PFSK-1 (cell line): ENCODE measurements at regions not wholly inside any gene's neighbourhood (a gene's known extent, or its start where the extent isn't known, plus 50 kb on each side); places are given as distances from the start of the nearest gene placed in this dataset.

Experiments used
- POLR2AphosphoS5 ChIP-seq: IDR thresholded peaks from 2 replicates; pipeline ENCODE4 v1.6.1; 2012; ENCODE audit warnings: low read depth, mild to moderate bottlenecking, control low read depth, low read length, moderate library complexity
- TAF1 ChIP-seq: IDR thresholded peaks from 2 replicates; pipeline ENCODE4 v1.6.1; 2012; ENCODE audit warnings: low read length, control low read depth, borderline replicate concordance; ENCODE audit not compliant: insufficient read depth
- TF ChIP-seq, protein P1 (sequence below), 2 experiments: IDR thresholded peaks; 2 replicates each; pipeline versions ENCODE4 v1.6.1 to v1.8.0; 2011 to 2012; ENCODE audit warnings: low read depth in 2 of 2, low read length in 2 of 2, control low read depth in 1 of 2, inconsistent platforms in 1 of 2, mild to moderate bottlenecking in 1 of 2, moderate library complexity in 1 of 2; ENCODE audit not compliant: insufficient read depth in 1 of 2

DNA sequence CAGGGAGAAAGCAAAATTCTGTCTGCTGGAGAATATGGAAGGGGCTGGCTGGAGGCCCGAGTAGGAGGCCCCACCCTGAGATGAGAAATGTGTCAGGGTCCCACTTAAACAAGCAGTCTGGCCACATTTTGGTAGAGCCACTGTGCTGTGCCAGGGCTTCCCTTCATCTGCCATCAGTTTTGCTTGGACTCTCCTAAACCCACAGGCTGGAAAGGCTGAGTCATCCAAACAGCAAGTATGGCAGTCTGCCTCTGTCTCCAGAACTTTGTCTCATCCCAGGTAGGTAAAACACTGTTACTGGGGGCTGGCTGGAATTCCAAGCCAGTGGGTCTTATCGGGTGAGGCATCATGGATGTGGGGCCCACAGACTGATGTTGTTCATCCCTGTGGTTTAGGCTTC lies 1390.6 kb downstream of the UQCRFS1 start:
- TF ChIP-seq POLR2AphosphoS5 (no peak), TAF1 (no peak)
- TF ChIP-seq, protein P1, sequence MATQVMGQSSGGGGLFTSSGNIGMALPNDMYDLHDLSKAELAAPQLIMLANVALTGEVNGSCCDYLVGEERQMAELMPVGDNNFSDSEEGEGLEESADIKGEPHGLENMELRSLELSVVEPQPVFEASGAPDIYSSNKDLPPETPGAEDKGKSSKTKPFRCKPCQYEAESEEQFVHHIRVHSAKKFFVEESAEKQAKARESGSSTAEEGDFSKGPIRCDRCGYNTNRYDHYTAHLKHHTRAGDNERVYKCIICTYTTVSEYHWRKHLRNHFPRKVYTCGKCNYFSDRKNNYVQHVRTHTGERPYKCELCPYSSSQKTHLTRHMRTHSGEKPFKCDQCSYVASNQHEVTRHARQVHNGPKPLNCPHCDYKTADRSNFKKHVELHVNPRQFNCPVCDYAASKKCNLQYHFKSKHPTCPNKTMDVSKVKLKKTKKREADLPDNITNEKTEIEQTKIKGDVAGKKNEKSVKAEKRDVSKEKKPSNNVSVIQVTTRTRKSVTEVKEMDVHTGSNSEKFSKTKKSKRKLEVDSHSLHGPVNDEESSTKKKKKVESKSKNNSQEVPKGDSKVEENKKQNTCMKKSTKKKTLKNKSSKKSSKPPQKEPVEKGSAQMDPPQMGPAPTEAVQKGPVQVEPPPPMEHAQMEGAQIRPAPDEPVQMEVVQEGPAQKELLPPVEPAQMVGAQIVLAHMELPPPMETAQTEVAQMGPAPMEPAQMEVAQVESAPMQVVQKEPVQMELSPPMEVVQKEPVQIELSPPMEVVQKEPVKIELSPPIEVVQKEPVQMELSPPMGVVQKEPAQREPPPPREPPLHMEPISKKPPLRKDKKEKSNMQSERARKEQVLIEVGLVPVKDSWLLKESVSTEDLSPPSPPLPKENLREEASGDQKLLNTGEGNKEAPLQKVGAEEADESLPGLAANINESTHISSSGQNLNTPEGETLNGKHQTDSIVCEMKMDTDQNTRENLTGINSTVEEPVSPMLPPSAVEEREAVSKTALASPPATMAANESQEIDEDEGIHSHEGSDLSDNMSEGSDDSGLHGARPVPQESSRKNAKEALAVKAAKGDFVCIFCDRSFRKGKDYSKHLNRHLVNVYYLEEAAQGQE (IDR thresholded peaks at IDR 0.05; ENCODE audit: insufficient read depth in 1 of 2, low read depth in 2 of 2, low read length in 2 of 2): no peak
